ENCODE measurements at regions not wholly inside any gene's neighbourhood (a gene's known extent, or its start where the extent isn't known, plus 50 kb on each side); places are given as distances from the start of the nearest gene placed in this dataset.

DNA sequence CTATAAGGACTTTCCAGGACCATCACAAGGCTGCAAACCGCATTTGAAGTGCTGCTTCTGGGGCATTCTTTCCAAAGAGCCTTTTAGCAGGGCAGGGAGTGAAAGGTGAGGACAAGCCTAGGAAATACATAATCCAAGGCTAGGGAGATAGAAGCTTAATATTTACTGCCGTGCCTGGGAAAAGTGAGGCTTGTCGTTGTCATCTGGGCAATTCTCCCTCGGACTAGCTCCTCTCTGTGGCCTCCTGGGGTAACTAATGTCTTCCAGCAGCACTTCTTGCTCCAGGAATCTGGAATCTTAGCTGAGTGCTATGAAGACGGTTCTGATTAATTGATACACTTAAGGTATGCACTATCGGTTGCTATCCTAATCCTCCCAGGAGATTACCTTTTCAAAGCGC is 69.3 kb upstream of the ATL2 start:
- no peak overlapping the region for H3K4me3 ChIP-seq (replicated peaks; ENCODE audit: low read depth, low read length)
- TF ChIP-seq, protein P1, sequence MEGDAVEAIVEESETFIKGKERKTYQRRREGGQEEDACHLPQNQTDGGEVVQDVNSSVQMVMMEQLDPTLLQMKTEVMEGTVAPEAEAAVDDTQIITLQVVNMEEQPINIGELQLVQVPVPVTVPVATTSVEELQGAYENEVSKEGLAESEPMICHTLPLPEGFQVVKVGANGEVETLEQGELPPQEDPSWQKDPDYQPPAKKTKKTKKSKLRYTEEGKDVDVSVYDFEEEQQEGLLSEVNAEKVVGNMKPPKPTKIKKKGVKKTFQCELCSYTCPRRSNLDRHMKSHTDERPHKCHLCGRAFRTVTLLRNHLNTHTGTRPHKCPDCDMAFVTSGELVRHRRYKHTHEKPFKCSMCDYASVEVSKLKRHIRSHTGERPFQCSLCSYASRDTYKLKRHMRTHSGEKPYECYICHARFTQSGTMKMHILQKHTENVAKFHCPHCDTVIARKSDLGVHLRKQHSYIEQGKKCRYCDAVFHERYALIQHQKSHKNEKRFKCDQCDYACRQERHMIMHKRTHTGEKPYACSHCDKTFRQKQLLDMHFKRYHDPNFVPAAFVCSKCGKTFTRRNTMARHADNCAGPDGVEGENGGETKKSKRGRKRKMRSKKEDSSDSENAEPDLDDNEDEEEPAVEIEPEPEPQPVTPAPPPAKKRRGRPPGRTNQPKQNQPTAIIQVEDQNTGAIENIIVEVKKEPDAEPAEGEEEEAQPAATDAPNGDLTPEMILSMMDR (IDR thresholded peaks at IDR 0.05; ENCODE audit: low read depth, low read length, missing control alignments) = no peak
- no peak for DNase-seq (ENCODE audit: extremely low read depth, low read depth)

DNA sequence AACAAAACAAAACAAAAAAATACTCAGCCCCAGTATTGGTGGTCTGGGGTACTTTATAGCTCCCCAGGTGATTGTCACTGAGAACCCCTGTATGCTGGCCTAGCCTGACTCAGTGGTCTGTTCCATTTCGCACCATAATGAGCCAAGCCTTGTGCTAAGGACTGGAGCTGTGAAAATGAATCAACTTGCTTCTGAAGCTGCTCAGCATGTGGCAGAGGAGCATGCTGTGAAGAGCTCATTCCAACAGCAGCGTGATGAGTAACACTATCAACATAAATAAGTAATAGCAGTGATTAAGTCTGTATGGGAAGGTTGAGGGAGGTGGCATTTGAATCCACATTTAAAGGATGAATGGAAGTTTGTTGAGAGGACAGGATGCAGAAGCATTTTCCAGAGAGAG is 67.2 kb upstream of the ATL2 start:
- no peak overlapping the region for H3K4me3 ChIP-seq (replicated peaks; ENCODE audit: low read depth, low read length)
- TF ChIP-seq, protein P1 (IDR thresholded peaks at IDR 0.05; ENCODE audit: low read depth, low read length, missing control alignments) = no peak
- no peak for DNase-seq (ENCODE audit: extremely low read depth, low read depth)

DNA sequence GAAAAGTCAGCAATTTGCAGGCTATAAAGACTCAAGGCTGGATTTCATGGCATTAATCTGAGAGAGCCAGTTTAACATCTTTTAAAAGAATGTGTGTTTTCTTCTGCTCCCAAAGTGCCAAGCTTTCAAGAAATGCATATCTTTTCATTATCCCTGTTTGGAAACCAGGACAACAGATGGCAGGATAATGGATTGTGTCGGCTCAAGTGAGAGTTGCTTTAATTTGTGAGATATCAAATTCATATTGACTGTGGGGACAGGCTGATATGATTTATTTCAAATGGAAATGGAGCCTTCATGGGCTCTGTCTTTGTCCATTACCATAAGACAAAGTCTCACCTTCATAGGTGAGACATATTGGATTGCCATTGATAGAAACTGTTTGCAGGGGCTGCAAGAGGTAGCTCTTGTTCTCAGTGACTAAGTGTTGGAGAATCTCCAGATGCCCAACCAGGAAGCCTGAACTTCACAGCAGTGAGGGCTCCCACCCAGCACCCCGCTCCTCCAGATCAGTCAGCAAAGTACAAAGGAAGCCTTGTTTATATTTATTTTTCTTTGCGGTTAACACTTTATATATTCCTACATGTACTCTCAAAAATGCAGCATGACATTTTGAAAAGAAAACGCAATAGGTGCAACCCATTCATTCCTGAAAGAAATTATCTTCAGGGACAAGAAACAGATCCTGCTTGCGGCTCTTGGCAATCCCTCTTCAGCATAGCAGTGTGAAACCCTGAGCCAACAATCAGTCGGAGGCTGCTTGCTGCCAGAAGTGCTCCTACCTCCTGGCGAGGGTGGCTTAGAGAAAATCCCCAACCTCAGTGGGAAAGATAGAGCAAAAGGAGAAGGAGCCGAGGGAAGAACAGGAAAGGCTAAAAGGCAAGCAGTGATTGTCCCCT is 65.8 kb upstream of the ATL2 start:
- H3K4me3 ChIP-seq (replicated peaks; ENCODE audit: low read depth, low read length) = no peak overlapping the region
- TF ChIP-seq, protein P1 (IDR thresholded peaks at IDR 0.05; ENCODE audit: low read depth, low read length, missing control alignments) = no peak
- DNase-seq (ENCODE audit: extremely low read depth, low read depth) = no peak

DNA sequence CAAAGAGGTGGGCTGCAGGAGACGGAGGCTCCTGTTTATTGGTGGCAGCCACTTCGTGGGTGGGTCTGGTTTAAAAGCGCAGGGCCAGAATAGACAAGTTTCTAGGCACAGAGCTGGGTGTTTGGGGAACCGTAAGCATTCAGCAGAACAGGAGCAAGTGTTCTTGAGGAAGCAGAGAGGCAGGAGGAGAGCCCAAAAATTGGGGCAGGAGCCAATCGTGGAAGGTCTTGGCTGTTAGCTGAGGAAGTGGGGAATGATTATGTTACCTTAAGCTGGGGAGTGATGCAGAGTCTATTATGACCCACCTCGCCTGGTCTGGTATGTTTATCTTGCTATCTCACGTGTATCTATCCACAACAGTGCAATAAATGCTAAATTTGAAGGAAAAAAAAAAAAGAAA is 64.3 kb upstream of the ATL2 start:
- DNase-seq (ENCODE audit: extremely low read depth, low read depth) = no peak
- TF ChIP-seq, protein P1 (IDR thresholded peaks at IDR 0.05; ENCODE audit: low read depth, low read length, missing control alignments) = no peak
- H3K4me3 ChIP-seq (replicated peaks; ENCODE audit: low read depth, low read length) = no peak overlapping the region

DNA sequence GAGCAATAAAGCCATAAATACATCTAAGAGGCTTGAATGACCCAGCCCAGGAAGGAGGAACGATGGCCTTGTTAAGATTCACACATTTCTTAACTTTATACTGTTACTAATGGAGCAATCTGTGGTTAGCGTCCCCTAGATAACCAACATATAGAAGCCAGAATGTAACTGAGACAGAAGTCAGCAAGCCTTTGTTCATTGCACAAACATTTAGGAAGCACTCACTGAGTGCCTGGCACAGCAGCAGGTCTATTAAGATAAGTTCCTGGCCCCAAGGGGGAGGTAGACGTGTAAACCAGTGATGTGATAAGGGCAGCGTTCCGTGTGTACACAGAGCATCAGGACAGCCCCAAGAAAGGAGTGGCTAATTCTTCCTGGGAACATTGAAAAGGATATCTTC is 63.6 kb upstream of the ATL2 start:
- H3K4me3 ChIP-seq (replicated peaks; ENCODE audit: low read depth, low read length) = no peak overlapping the region
- no peak for DNase-seq (ENCODE audit: extremely low read depth, low read depth)
- TF ChIP-seq, protein P1 (IDR thresholded peaks at IDR 0.05; ENCODE audit: low read depth, low read length, missing control alignments) = no peak

DNA sequence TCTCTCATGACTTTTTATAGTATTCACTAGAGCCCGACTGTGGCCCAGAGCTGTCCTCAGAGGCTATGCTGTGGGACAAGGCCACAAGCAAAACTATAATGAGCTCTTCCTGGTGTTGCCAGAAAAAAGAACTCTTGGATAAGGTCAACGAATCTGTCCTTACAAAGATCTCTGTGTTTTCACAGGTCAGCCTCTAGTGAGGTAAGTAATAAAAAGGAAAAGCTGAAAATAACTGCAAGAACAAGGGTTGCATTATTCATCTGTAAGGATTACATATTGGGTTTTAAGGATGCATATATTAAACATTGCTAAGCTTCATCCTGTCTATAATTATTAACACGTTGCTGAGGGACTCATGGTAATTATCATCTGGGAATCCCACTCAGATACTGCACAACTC is 62.8 kb upstream of the ATL2 start:
- TF ChIP-seq, protein P1 (IDR thresholded peaks at IDR 0.05; ENCODE audit: low read depth, low read length, missing control alignments) = no peak
- H3K4me3 ChIP-seq (replicated peaks; ENCODE audit: low read depth, low read length) = no peak overlapping the region
- no peak for DNase-seq (ENCODE audit: extremely low read depth, low read depth)
